ENCODE measurements at regions not wholly inside any gene's neighbourhood (a gene's known extent, or its start where the extent isn't known, plus 50 kb on each side); places are given as distances from the start of the nearest gene placed in this dataset.

- intact Hi-C loops (cut with DNase I): no loop called here
- H3K27ac ChIP-seq: no peak overlapping the region
- H3K27me3 ChIP-seq: no peaks in the 10 kb centered on the region
- WGBS, 4 donors: 68 to 81% (median 76%) methylated on average over 2 of the region's 2 CpGs
- H3K4me3 ChIP-seq: no peak overlapping the region
- TF ChIP-seq POLR2A (IDR thresholded peaks at IDR 0.05): no peak
- H3K9me3 ChIP-seq (replicated peaks in 1 of 3): no peaks in the 10 kb centered on the region
- DNase-seq: no peak
- H3K4me1 ChIP-seq (replicated peaks in 1 of 2): no peaks in the 10 kb centered on the region
- no peaks in the 10 kb centered on the region for H3K36me3 ChIP-seq (replicated peaks in 1 of 2)
These were observed 764.0 kb upstream of the IGFBP3 start for GRCh38 chr7:46685051-46685450.

- H3K4me1 ChIP-seq (replicated peaks in 1 of 2): no peaks in the 10 kb centered on the region
- no peaks in the 10 kb centered on the region for H3K36me3 ChIP-seq (replicated peaks in 1 of 2)
These were observed 762.0 kb upstream of the IGFBP3 start for GRCh38 chr7:46682836-46683624.

GRCh38 chr7:46681865-46682503, 760.9 kb upstream of the IGFBP3 start:
- TF ChIP-seq CTCF (IDR thresholded peaks at IDR 0.05) (no peak), POLR2A (IDR thresholded peaks at IDR 0.05) (no peak)
- no peaks in the 10 kb centered on the region for H3K9me3 ChIP-seq (replicated peaks in 1 of 3)
- DNase-seq: no peak
- H3K27me3 ChIP-seq: no peaks in the 10 kb centered on the region
- H3K4me1 ChIP-seq (replicated peaks in 1 of 2): no peaks in the 10 kb centered on the region
- WGBS, 4 donors: 62 to 86% (median 66%) methylated on average over 9 to 12 of the region's 12 CpGs
- H3K4me3 ChIP-seq: no peak overlapping the region
- no peak overlapping the region for H3K27ac ChIP-seq
- intact Hi-C loops (cut with DNase I): no loop called here
- H3K36me3 ChIP-seq (replicated peaks in 1 of 2): no peaks in the 10 kb centered on the region

More at GRCh38 chr7:46682836-46683624, 762.0 kb upstream of the IGFBP3 start:
- no peak overlapping the region for H3K4me3 ChIP-seq
- intact Hi-C loops (cut with DNase I): no loop called here
- no peak overlapping the region for H3K27ac ChIP-seq
- no peaks in the 10 kb centered on the region for H3K9me3 ChIP-seq (replicated peaks in 1 of 3)
- no peaks in the 10 kb centered on the region for H3K27me3 ChIP-seq
- WGBS, 4 donors: 81 to 88% (median 85%) methylated on average over 7 of the region's 7 CpGs
- TF ChIP-seq CTCF (IDR thresholded peaks at IDR 0.05): no peak
- no peak for TF ChIP-seq POLR2A (IDR thresholded peaks at IDR 0.05)
- no peak for DNase-seq

DNA sequence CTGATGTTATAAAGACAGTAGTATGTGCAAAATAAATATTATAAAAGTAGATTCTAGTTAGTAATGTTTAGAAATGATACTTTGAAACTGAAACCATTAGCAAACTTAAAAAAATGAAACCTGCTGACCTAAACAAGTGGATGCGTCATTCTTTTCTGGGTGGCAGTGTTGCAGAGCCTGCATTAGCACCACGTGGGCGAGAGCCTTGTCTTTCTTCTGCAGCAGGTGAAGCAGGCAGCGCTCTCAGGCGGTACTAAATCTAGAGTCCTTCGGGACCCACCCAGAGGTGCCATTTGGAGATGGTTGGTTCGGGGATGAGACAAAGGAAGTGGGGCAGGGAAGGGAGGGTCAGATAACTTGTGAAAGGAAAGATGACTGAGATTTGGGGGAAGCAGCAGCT, 759.1 kb upstream of the IGFBP3 start:
- no peaks in the 10 kb centered on the region for H3K9me3 ChIP-seq (replicated peaks in 1 of 3)
- TF ChIP-seq CTCF (IDR thresholded peaks at IDR 0.05) (no peak), POLR2A (IDR thresholded peaks at IDR 0.05) (no peak)
- 76 to 91% (median 84%) methylated on average over 7 of the region's 7 CpGs for WGBS, 4 donors
- no peaks in the 10 kb centered on the region for H3K36me3 ChIP-seq (replicated peaks in 1 of 2)
- no peaks in the 10 kb centered on the region for H3K27me3 ChIP-seq
- intact Hi-C loops (cut with DNase I): no loop called here
- H3K27ac ChIP-seq: no peak overlapping the region
- no peak for DNase-seq
- no peaks in the 10 kb centered on the region for H3K4me1 ChIP-seq (replicated peaks in 1 of 2)
- no peak overlapping the region for H3K4me3 ChIP-seq

Data from adrenal gland (tissue), 9 donors.